SK-N-SH treated with all-trans-retinoic acid at 6 μM for 48 hours (cell line): ENCODE measurements at regions not wholly inside any gene's neighbourhood (a gene's known extent, or its start where the extent isn't known, plus 50 kb on each side); places are given as distances from the start of the nearest gene placed in this dataset.

Experiments used
- ATAC-seq: fragments of 200-7000 bp; cut with Tn5 transposase; 3 replicates; pipeline ENCODE4 v1.9.1; 2020; ENCODE audit warnings: mild to moderate bottlenecking, moderate library complexity
- ARNTL ChIP-seq: fragments of 450-650 bp; formaldehyde crosslinking; IDR thresholded peaks from 2 replicates; pipeline ENCODE4 v1.5.0; 2020; ENCODE audit warnings: low read depth, mild to moderate bottlenecking, moderate library complexity, borderline replicate concordance
- BACH2 ChIP-seq: fragments of 250-450 bp; sonication (Bioruptor Pico); IDR thresholded peaks from 2 replicates; pipeline ENCODE4 v1.9.0; 2021; ENCODE audit warnings: mild to moderate bottlenecking, borderline replicate concordance
- CSDC2 ChIP-seq: fragments of 250-450 bp; sonication (Bioruptor Pico); IDR thresholded peaks from 2 replicates; pipeline ENCODE4 v1.5.0; 2020; ENCODE audit warnings: mild to moderate bottlenecking, moderate library complexity
- ESRRG ChIP-seq: fragments of 250-450 bp; sonication (Bioruptor Pico); IDR thresholded peaks from 2 replicates; pipeline ENCODE4 v1.6.1; 2021; ENCODE audit warnings: mild to moderate bottlenecking
- GLIS3 ChIP-seq: fragments of 250-450 bp; sonication (Bioruptor Pico); IDR thresholded peaks from 2 replicates; pipeline ENCODE4 v1.5.0; 2020; ENCODE audit warnings: mild to moderate bottlenecking, moderate library complexity
- ISL1 ChIP-seq: fragments of 250-450 bp; sonication (Bioruptor Pico); IDR thresholded peaks from 2 replicates; pipeline ENCODE4 v2.1.2; 2022; ENCODE audit warnings: mild to moderate bottlenecking, moderate library complexity
- OSR1 ChIP-seq: fragments of 250-450 bp; sonication (Bioruptor Pico); IDR thresholded peaks from 2 replicates; pipeline ENCODE4 v1.8.0; 2022; ENCODE audit warnings: moderate library complexity, mild to moderate bottlenecking, inconsistent platforms
- PPARA ChIP-seq: fragments of 250-450 bp; sonication (Bioruptor Pico); IDR thresholded peaks from 2 replicates; pipeline ENCODE4 v1.5.0; 2020; ENCODE audit warnings: mild to moderate bottlenecking, borderline replicate concordance
- SNAI2 ChIP-seq: fragments of 250-450 bp; sonication (Bioruptor Pico); IDR thresholded peaks from 2 replicates; pipeline ENCODE4 v1.5.0; 2020; ENCODE audit warnings: mild to moderate bottlenecking, moderate library complexity
- TCF4 ChIP-seq: fragments of 250-450 bp; sonication (Bioruptor Pico); IDR thresholded peaks from 2 replicates; pipeline ENCODE4 v1.8.0; 2021; ENCODE audit warnings: mild to moderate bottlenecking, moderate library complexity, borderline replicate concordance
- TOX ChIP-seq: fragments of 250-450 bp; sonication (Bioruptor Pico); IDR thresholded peaks from 2 replicates; pipeline ENCODE4 v1.8.0; 2021; ENCODE audit warnings: mild to moderate bottlenecking, moderate library complexity, borderline replicate concordance
- ZC3H10 ChIP-seq: fragments of 250-450 bp; sonication (Bioruptor Pico); IDR thresholded peaks from 2 replicates; pipeline ENCODE4 v1.5.1; 2021; ENCODE audit warnings: mild to moderate bottlenecking, moderate library complexity
- ZFP3 ChIP-seq: fragments of 250-450 bp; sonication (Bioruptor Pico); IDR thresholded peaks from 2 replicates; pipeline ENCODE4 v1.5.0; 2020; ENCODE audit warnings: mild to moderate bottlenecking, moderate library complexity
- ZFP30 ChIP-seq: fragments of 450-650 bp; formaldehyde crosslinking; IDR thresholded peaks from 2 replicates; pipeline ENCODE4 v1.5.0; 2022; ENCODE audit warnings: mild to moderate bottlenecking, moderate library complexity
- ZNF565 ChIP-seq: fragments of 450-650 bp; formaldehyde crosslinking; conservative IDR thresholded peaks from 2 replicates; pipeline ENCODE4 v1.5.0; 2020; ENCODE audit warnings: low read depth, mild to moderate bottlenecking, moderate library complexity
- ZNF8 ChIP-seq: fragments of 450-650 bp; formaldehyde crosslinking; IDR thresholded peaks from 2 replicates; pipeline ENCODE4 v1.5.0; 2020; ENCODE audit warnings: mild to moderate bottlenecking, moderate library complexity
- TF ChIP-seq, protein P1 (sequence below): fragments of 250-450 bp; sonication (Bioruptor Pico); IDR thresholded peaks from 2 replicates; pipeline ENCODE4 v1.8.0; 2020; ENCODE audit warnings: mild to moderate bottlenecking, moderate library complexity, borderline replicate concordance
- TF ChIP-seq, protein P2 (sequence below): fragments of 250-450 bp; sonication (Bioruptor Pico); IDR thresholded peaks from 2 replicates; pipeline ENCODE4 v1.8.0; 2021; ENCODE audit warnings: low read depth, mild to moderate bottlenecking, moderate library complexity, borderline replicate concordance
- TF ChIP-seq, protein P3 (sequence below): fragments of 250-450 bp; sonication (Bioruptor Pico); IDR thresholded peaks from 2 replicates; pipeline ENCODE4 v1.5.0; 2020; ENCODE audit warnings: mild to moderate bottlenecking, moderate library complexity
- TF ChIP-seq, protein P4 (sequence below): fragments of 250-450 bp; sonication (Bioruptor Pico); IDR thresholded peaks from 2 replicates; pipeline ENCODE4 v1.5.1; 2021; ENCODE audit warnings: mild to moderate bottlenecking, moderate library complexity
- TF ChIP-seq, protein P5 (sequence below): fragments of 250-450 bp; sonication (Bioruptor Pico); IDR thresholded peaks from 2 replicates; pipeline ENCODE4 v1.5.1; 2020; ENCODE audit warnings: low read depth, mild to moderate bottlenecking, moderate library complexity

DNA sequence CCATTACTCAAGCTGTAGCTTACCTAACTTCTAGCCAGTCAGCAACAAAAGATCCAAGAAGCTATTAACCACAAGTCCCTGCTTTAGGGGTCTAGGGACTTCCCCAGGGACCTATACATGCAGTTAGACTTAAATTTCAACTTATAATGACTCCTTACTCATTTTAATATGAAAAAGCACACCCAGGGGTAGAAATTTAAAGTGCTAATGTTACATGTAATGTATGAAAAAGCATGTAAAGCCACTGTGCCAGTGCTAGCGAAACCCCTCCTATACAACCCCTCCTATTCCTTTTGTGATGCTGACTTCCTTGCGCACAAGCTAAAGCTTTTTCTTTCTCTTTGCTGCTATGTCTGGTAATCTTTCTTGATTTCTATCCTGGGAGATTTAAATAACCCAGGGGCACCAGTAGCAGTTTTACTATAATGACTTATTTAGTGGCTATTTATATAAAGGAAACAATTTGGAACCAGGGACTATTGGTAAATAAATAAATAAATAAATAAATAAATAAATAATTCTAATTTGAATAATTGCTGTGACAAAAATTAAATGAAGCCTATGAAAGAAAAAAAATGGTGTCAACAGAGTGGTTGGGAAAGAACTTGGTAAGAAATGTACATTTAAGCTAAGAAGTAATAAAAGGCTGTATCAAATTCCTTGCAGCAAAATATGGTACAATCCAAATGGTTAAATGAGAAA is 110.5 kb upstream of the MAGI2 start (continued):
- TF ChIP-seq BACH2 (CRISPR knock-in tag) (no peak), ARNTL (CRISPR knock-in tag) (no peak), ZNF565 (CRISPR knock-in tag) (no peak), ZC3H10 (no peak), ZFP30 (no peak), ESRRG (CRISPR knock-in tag) (no peak)
- TF ChIP-seq, protein P1, sequence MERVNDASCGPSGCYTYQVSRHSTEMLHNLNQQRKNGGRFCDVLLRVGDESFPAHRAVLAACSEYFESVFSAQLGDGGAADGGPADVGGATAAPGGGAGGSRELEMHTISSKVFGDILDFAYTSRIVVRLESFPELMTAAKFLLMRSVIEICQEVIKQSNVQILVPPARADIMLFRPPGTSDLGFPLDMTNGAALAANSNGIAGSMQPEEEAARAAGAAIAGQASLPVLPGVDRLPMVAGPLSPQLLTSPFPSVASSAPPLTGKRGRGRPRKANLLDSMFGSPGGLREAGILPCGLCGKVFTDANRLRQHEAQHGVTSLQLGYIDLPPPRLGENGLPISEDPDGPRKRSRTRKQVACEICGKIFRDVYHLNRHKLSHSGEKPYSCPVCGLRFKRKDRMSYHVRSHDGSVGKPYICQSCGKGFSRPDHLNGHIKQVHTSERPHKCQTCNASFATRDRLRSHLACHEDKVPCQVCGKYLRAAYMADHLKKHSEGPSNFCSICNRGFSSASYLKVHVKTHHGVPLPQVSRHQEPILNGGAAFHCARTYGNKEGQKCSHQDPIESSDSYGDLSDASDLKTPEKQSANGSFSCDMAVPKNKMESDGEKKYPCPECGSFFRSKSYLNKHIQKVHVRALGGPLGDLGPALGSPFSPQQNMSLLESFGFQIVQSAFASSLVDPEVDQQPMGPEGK: no peak
- TF ChIP-seq, all 23 proteins: peak for 0

DNA sequence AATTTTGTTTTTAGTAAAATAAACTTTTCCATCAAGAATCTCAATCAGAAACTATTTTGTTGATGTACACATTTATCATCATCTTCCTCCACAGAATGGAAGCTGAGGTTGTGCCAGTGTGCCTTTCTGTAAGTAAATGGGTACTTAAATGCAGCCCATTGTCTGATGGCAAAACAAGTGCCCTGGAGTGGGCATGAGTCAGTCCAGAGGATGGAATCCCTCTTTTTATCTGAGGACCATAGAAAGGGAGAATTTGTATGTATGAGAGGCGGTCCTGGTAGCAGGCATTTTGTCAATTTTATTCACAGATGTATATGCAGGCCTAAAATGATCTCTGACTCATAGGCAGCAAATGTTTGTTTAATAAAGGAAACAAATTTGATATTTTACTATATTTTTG is 102.1 kb upstream of the MAGI2 start:
- no peak for ATAC-seq
- no peak for TF ChIP-seq GLIS3
- no peak for TF ChIP-seq TCF4 (CRISPR knock-in tag)
- TF ChIP-seq, protein P2, sequence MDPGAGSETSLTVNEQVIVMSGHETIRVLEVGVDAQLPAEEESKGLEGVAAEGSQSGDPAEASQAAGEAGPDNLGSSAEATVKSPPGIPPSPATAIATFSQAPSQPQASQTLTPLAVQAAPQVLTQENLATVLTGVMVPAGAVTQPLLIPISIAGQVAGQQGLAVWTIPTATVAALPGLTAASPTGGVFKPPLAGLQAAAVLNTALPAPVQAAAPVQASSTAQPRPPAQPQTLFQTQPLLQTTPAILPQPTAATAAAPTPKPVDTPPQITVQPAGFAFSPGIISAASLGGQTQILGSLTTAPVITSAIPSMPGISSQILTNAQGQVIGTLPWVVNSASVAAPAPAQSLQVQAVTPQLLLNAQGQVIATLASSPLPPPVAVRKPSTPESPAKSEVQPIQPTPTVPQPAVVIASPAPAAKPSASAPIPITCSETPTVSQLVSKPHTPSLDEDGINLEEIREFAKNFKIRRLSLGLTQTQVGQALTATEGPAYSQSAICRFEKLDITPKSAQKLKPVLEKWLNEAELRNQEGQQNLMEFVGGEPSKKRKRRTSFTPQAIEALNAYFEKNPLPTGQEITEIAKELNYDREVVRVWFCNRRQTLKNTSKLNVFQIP: no peak
- no peak for TF ChIP-seq CSDC2
- TF ChIP-seq TOX (CRISPR knock-in tag): no peak
- no peak for TF ChIP-seq ISL1
- TF ChIP-seq, protein P3, sequence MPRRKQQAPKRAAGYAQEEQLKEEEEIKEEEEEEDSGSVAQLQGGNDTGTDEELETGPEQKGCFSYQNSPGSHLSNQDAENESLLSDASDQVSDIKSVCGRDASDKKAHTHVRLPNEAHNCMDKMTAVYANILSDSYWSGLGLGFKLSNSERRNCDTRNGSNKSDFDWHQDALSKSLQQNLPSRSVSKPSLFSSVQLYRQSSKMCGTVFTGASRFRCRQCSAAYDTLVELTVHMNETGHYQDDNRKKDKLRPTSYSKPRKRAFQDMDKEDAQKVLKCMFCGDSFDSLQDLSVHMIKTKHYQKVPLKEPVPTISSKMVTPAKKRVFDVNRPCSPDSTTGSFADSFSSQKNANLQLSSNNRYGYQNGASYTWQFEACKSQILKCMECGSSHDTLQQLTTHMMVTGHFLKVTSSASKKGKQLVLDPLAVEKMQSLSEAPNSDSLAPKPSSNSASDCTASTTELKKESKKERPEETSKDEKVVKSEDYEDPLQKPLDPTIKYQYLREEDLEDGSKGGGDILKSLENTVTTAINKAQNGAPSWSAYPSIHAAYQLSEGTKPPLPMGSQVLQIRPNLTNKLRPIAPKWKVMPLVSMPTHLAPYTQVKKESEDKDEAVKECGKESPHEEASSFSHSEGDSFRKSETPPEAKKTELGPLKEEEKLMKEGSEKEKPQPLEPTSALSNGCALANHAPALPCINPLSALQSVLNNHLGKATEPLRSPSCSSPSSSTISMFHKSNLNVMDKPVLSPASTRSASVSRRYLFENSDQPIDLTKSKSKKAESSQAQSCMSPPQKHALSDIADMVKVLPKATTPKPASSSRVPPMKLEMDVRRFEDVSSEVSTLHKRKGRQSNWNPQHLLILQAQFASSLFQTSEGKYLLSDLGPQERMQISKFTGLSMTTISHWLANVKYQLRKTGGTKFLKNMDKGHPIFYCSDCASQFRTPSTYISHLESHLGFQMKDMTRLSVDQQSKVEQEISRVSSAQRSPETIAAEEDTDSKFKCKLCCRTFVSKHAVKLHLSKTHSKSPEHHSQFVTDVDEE (CRISPR knock-in tag): no peak
- no peak for TF ChIP-seq ZFP3 (CRISPR knock-in tag)
- TF ChIP-seq BACH2 (CRISPR knock-in tag): no peak
- TF ChIP-seq ZNF565 (CRISPR knock-in tag): no peak
- TF ChIP-seq OSR1 (CRISPR knock-in tag): no peak
- TF ChIP-seq, protein P4, sequence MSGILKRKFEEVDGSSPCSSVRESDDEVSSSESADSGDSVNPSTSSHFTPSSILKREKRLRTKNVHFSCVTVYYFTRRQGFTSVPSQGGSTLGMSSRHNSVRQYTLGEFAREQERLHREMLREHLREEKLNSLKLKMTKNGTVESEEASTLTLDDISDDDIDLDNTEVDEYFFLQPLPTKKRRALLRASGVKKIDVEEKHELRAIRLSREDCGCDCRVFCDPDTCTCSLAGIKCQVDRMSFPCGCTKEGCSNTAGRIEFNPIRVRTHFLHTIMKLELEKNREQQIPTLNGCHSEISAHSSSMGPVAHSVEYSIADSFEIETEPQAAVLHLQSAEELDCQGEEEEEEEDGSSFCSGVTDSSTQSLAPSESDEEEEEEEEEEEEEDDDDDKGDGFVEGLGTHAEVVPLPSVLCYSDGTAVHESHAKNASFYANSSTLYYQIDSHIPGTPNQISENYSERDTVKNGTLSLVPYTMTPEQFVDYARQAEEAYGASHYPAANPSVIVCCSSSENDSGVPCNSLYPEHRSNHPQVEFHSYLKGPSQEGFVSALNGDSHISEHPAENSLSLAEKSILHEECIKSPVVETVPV (CRISPR knock-in tag): no peak
- no peak for TF ChIP-seq PPARA (CRISPR knock-in tag)
- TF ChIP-seq ESRRG (CRISPR knock-in tag): no peak
- no peak for TF ChIP-seq ARNTL (CRISPR knock-in tag)
- no peak for TF ChIP-seq SNAI2 (CRISPR knock-in tag)
- no peak for TF ChIP-seq ZC3H10
- TF ChIP-seq ZFP30: no peak
- TF ChIP-seq, protein P5, sequence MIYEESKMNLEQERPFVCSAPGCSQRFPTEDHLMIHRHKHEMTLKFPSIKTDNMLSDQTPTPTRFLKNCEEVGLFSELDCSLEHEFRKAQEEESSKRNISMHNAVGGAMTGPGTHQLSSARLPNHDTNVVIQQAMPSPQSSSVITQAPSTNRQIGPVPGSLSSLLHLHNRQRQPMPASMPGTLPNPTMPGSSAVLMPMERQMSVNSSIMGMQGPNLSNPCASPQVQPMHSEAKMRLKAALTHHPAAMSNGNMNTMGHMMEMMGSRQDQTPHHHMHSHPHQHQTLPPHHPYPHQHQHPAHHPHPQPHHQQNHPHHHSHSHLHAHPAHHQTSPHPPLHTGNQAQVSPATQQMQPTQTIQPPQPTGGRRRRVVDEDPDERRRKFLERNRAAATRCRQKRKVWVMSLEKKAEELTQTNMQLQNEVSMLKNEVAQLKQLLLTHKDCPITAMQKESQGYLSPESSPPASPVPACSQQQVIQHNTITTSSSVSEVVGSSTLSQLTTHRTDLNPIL: no peak
- TF ChIP-seq ZNF8 (CRISPR knock-in tag): no peak
- TF ChIP-seq, all 23 proteins: peak for 0
